ENCODE measurements at regions not wholly inside any gene's neighbourhood (a gene's known extent, or its start where the extent isn't known, plus 50 kb on each side); places are given as distances from the start of the nearest gene placed in this dataset.

DNA sequence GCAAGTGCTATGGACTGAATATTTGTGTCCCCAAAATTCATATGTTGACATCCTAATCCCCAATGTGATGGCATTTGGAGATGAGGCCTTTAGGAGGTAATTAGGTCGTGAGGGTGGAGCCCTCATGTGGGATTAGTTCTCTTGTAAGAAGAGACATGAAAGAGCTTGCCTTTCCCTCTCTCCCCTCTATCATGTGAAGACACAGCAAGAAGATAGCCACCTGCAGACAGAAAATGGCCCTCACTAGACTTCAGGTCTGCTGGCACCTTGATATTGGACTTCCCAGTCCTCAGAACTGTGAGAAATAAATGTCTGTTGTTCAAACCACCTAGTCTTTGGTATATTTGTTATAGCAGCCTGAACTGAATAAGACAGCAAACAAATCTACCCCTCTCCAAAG lies 75.1 kb upstream of the TBX20 start:
- DNase-seq (ENCODE audit: low read depth): no peak
- TF ChIP-seq, protein P1, sequence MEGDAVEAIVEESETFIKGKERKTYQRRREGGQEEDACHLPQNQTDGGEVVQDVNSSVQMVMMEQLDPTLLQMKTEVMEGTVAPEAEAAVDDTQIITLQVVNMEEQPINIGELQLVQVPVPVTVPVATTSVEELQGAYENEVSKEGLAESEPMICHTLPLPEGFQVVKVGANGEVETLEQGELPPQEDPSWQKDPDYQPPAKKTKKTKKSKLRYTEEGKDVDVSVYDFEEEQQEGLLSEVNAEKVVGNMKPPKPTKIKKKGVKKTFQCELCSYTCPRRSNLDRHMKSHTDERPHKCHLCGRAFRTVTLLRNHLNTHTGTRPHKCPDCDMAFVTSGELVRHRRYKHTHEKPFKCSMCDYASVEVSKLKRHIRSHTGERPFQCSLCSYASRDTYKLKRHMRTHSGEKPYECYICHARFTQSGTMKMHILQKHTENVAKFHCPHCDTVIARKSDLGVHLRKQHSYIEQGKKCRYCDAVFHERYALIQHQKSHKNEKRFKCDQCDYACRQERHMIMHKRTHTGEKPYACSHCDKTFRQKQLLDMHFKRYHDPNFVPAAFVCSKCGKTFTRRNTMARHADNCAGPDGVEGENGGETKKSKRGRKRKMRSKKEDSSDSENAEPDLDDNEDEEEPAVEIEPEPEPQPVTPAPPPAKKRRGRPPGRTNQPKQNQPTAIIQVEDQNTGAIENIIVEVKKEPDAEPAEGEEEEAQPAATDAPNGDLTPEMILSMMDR (IDR thresholded peaks at IDR 0.05; ENCODE audit: insufficient read depth, low read depth, low read length, missing control alignments): no peak
- H3K4me3 ChIP-seq (ENCODE audit: low read depth, low read length): no peak overlapping the region

DNA sequence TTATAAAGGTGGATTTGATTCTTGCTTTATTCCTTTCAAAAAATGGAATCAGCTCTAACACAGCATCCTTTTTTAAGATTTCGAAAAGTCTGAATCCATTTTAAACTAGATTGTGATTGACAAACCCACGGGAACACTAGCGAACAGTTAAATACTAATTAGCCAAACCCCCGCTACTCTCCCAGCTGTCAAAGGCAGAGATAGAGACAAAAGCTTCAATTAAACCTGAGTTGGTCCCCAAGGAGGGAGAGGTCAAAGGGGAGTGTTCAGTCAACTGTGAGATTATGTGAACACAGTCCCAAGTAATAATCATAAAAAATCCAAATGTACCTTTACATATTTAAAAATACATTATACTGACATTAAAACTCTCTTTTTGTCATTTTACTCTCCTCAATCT lies 65.7 kb upstream of the TBX20 start:
- DNase-seq (ENCODE audit: low read depth): no peak
- TF ChIP-seq, protein P1 (IDR thresholded peaks at IDR 0.05; ENCODE audit: insufficient read depth, low read depth, low read length, missing control alignments): no peak
- no peak overlapping the region for H3K4me3 ChIP-seq (ENCODE audit: low read depth, low read length)

DNA sequence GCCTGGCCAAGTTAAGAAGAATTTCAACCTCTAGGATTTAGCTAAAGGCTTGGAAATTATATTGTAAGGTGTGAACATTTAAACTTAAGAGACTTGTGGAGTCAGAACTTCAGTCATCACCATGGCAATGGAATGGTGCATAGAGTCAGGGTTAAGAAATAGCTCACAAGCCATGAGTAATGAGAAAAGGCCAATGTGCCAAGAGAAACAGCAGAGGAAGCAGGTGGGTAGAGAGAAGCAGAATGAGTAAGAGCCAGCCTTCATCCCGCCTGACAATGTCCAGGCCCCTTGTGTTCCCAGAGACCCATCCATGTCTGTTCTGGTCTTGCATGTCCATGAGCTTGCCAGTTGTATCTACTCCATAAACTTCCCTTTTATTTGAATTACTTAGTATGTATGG lies 62.6 kb upstream of the TBX20 start:
- no peak for DNase-seq (ENCODE audit: low read depth)
- H3K4me3 ChIP-seq (ENCODE audit: low read depth, low read length): no peak overlapping the region
- TF ChIP-seq, protein P1 (IDR thresholded peaks at IDR 0.05; ENCODE audit: insufficient read depth, low read depth, low read length, missing control alignments): no peak

DNA sequence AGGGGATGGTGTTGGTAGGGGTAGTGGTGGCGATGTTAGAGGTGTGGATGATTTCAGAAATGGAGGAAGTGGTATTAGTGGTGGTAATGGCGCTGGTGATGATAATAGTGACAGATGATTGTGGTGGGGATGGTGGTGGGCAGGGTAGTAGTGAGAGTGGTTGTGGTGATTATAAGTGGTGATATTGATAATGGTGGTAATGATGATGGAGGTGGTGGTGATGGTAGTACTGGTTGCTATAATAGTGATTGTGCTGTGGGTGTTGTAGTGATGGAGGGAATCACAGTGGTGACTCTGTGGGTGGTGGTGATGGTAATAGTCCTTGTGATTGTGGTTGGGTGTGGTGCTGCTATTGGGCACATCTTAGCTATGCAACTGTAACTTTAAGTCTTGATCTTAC lies 61.6 kb upstream of the TBX20 start:
- TF ChIP-seq, protein P1 (IDR thresholded peaks at IDR 0.05; ENCODE audit: insufficient read depth, low read depth, low read length, missing control alignments): no peak
- H3K4me3 ChIP-seq (ENCODE audit: low read depth, low read length): no peak overlapping the region
- no peak for DNase-seq (ENCODE audit: low read depth)

DNA sequence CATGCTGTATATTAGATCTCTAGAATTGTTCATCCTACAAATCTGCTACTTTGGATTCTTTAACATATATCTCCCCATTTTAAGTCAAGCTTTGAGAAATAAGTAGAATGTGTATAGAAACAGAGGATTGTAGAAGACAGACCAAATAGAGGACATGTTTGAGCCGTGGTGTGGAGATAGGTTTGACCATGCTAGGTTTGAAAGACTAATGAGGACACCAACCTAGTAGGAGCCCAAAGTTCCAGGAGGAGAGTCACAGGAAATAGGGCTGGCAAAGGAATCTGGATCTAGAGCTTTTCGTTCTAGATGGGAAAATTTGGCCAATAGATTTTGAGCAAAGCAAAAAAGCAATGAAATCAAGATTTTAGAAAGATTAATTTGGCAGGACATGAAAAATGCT lies 60.5 kb upstream of the TBX20 start:
- no peak overlapping the region for H3K4me3 ChIP-seq (ENCODE audit: low read depth, low read length)
- TF ChIP-seq, protein P1 (IDR thresholded peaks at IDR 0.05; ENCODE audit: insufficient read depth, low read depth, low read length, missing control alignments): no peak
- no peak for DNase-seq (ENCODE audit: low read depth)

DNA sequence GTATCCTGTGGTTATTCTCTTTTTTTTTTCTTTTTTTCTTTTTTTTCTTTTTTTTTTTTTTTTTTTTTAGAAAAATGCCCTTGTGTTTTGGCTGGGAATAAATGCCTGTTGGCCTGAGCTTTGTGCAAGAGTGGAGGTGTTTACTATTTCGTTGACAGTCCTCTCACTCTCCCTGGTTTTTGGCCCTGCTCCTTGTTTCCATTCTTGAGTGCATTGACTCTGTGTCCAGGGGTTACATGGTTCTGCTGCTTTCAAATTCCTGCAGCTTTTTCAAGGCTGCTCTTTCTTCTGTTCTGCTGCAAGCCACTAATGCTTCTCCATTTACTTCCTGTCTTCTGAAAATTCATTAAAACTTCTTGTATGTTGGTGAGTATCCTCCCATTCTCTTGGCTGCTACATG lies 59.7 kb upstream of the TBX20 start:
- TF ChIP-seq, protein P1 (IDR thresholded peaks at IDR 0.05; ENCODE audit: insufficient read depth, low read depth, low read length, missing control alignments): no peak
- no peak for DNase-seq (ENCODE audit: low read depth)
- no peak overlapping the region for H3K4me3 ChIP-seq (ENCODE audit: low read depth, low read length)
